ENCODE measurements at regions not wholly inside any gene's neighbourhood (a gene's known extent, or its start where the extent isn't known, plus 50 kb on each side); places are given as distances from the start of the nearest gene placed in this dataset.

GRCh38 chr2:11031876-11032275 is 120.1 kb downstream of the KCNF1 start:
- Histone ChIP-seq H2AFZ (ENCODE audit: low read length) (no peak overlapping the region), H4K91ac (ENCODE audit: insufficient read length, low read depth, low read length) (no peak overlapping the region), H3K4ac (ENCODE audit: low read depth, low read length) (no peak overlapping the region), H3K9me3 (ENCODE audit: control insufficient read depth, low read depth, low read length) (no peaks in the 10 kb centered on the region), H3K4me1 (ENCODE audit: insufficient read depth, low read length) (no peaks in the 10 kb centered on the region; the same call in 1 of the 2 replicates), H3K23me2 (ENCODE audit: insufficient read length, low read depth, low read length, poor library complexity, severe bottlenecking) (no peaks in the 10 kb centered on the region), H2BK5ac (ENCODE audit: insufficient read length, low read length) (no peak overlapping the region), H3K27ac (ENCODE audit: insufficient read length, low read depth, low read length) (no peak overlapping the region), H3K79me1 (ENCODE audit: insufficient read depth, low read depth, low read length, poor library complexity, severe bottlenecking) (no peaks in the 10 kb centered on the region), H2BK120ac (ENCODE audit: low read depth, low read length, poor library complexity, severe bottlenecking) (no peak overlapping the region), H3K14ac (ENCODE audit: insufficient read depth, low read length) (no peak overlapping the region), H3K18ac (ENCODE audit: insufficient read length, low read depth, low read length) (no peak overlapping the region), H3K79me2 (ENCODE audit: insufficient read depth, low read length) (no peaks in the 10 kb centered on the region), H2BK12ac (ENCODE audit: insufficient read length, low read depth, low read length) (no peak overlapping the region), H3T11ph (ENCODE audit: low read length) (no peak overlapping the region), H4K8ac (replicated peaks; ENCODE audit: insufficient read length, low read depth, low read length) (no peak overlapping the region), H3K9ac (ENCODE audit: extremely low read depth, insufficient read length, low read length) (no peak overlapping the region), H4K20me1 (ENCODE audit: control insufficient read depth, insufficient read depth, insufficient read length) (no peaks in the 10 kb centered on the region), H2AK5ac (ENCODE audit: insufficient read length, low read length) (no peak overlapping the region), H4K5ac (ENCODE audit: insufficient read length, low read depth, low read length) (no peak overlapping the region), H3K27me3 (ENCODE audit: insufficient read depth, low read length) (no peaks in the 10 kb centered on the region), H3K56ac (ENCODE audit: insufficient read length, low read depth, low read length) (no peak overlapping the region), H2BK20ac (ENCODE audit: low read depth, low read length, poor library complexity, severe bottlenecking) (no peak overlapping the region), H2BK15ac (ENCODE audit: low read depth, low read length) (no peak overlapping the region), H3K23ac (ENCODE audit: insufficient read length, low read depth, low read length) (no peak overlapping the region), H3K4me2 (ENCODE audit: insufficient read depth, insufficient read length, low read length) (no peak overlapping the region)
- H3K27ac Mint-ChIP-seq = no peak overlapping the region
- 100% methylated on average over 1 of the region's 1 CpG for WGBS (ENCODE audit: extremely low coverage, insufficient read length, low lambda C conversion rate)
- peaks cover 2 to 19% (median 3%) of the 10 kb centered on the region in 3 experiments; a peak in 5 of 7 replicates for H3K36me3 Mint-ChIP-seq (ENCODE audit: insufficient read depth in 1 of 3, low read depth in 3 of 3)
- H3K27me3 Mint-ChIP-seq (ENCODE audit: low read depth) = peaks cover 3% of the 10 kb centered on the region; the same call in 1 of the 2 replicates
- TF ChIP-seq CTCF (conservative IDR thresholded peaks at IDR 0.05) = no peak
- no peak for DNase-seq
- H3K9me3 Mint-ChIP-seq = peaks cover 17 to 23% of the 10 kb centered on the region in 2 experiments
- H3K4me1 Mint-ChIP-seq = peaks cover 6 to 8% of the 10 kb centered on the region in 2 experiments; a peak in 3 of 4 replicates
- H3K4me3 Mint-ChIP-seq = no peak overlapping the region
